Upper lobe of left lung (tissue), 4 donors: ENCODE measurements at regions not wholly inside any gene's neighbourhood (a gene's known extent, or its start where the extent isn't known, plus 50 kb on each side); places are given as distances from the start of the nearest gene placed in this dataset.

Experiments
- CTCF ChIP-seq, 6 experiments: fragments of 450-650 bp in 4 of 6; fragments of 200-600 bp in 2 of 6; sonication (generic) in 2 of 6; IDR thresholded peaks; one replicate each; pipeline ENCODE4 v1.5.1; 2016 to 2019; ENCODE audit warnings: antibody characterized with exemption in 6 of 6
- POLR2AphosphoS5 ChIP-seq, 2 donors: sonication (generic); formaldehyde crosslinking; IDR thresholded peaks; one replicate each; pipeline ENCODE4 v1.5.1; 2017; ENCODE audit warnings: antibody characterized with exemption in 2 of 2

GRCh38 chr5:97888439-97888838, 705.4 kb upstream of the RIOK2 start:
- TF ChIP-seq POLR2AphosphoS5 (IDR thresholded peaks at IDR 0.05) (no peak), CTCF (IDR thresholded peaks at IDR 0.05) (no peak)
